CD14-positive monocyte (primary cell): ENCODE measurements at regions not wholly inside any gene's neighbourhood (a gene's known extent, or its start where the extent isn't known, plus 50 kb on each side); places are given as distances from the start of the nearest gene placed in this dataset.

ENCODE experiments used
- DNase-seq, 3 donors: peaks; one replicate each; pipeline ENCODE4 v3.0.0-alpha.2; 2011 to 2022
- H2AFZ ChIP-seq: 2 replicates; pipeline ENCODE4 v1.6.0; 2012; ENCODE audit warnings: mild to moderate bottlenecking, low read depth, low read length, inconsistent platforms; ENCODE audit not compliant: insufficient read depth, poor library complexity, severe bottlenecking
- H3K27ac ChIP-seq, 2 donors: 1 replicate in 1 of 2; 2 replicates in 1 of 2; pipeline ENCODE4 v1.5.1; 2012 to 2013; ENCODE audit warnings: low read length in 2 of 2, control low read depth in 1 of 2, inconsistent platforms in 1 of 2, low read depth in 1 of 2, mild to moderate bottlenecking in 1 of 2
- H3K27me3 ChIP-seq, 2 donors: one replicate each; pipeline versions ENCODE4 v1.6.0 to v1.6.1; 2011 to 2013; ENCODE audit warnings: low read length in 2 of 2; ENCODE audit not compliant: control insufficient read depth in 2 of 2, insufficient read depth in 2 of 2
- H3K36me3 ChIP-seq, 2 donors: replicated peaks in 1 of 2; 1 replicate in 1 of 2; 2 replicates in 1 of 2; pipeline versions ENCODE4 v1.5.1 to v1.6.1; 2012 to 2013; ENCODE audit warnings: low read length in 2 of 2, control low read depth in 1 of 2, inconsistent platforms in 1 of 2, mild to moderate bottlenecking in 1 of 2; ENCODE audit not compliant: insufficient read depth in 2 of 2, control insufficient read depth in 1 of 2
- H3K4me1 ChIP-seq, 2 donors: 1 replicate in 1 of 2; 2 replicates in 1 of 2; pipeline versions ENCODE4 v1.5.1 to v1.6.1; 2012 to 2013; ENCODE audit warnings: low read length in 2 of 2, control low read depth in 1 of 2, inconsistent platforms in 1 of 2, mild to moderate bottlenecking in 1 of 2, moderate library complexity in 1 of 2; ENCODE audit not compliant: insufficient read depth in 2 of 2, control insufficient read depth in 1 of 2
- H3K4me2 ChIP-seq: replicated peaks from 2 replicates; pipeline ENCODE3; 2012; ENCODE audit warnings: low read length, moderate library complexity, mild to moderate bottlenecking; ENCODE audit not compliant: poor library complexity, severe bottlenecking; ENCODE audit errors: extremely low read depth
- H3K4me3 ChIP-seq, 3 experiments: fragments of 200-600 bp in 1 of 3; sonication (generic) in 1 of 3; replicated peaks in 1 of 3; 1 replicate in 2 of 3; 2 replicates in 1 of 3; pipeline ENCODE4 v1.5.1; 2011 to 2013; ENCODE audit warnings: low read length in 3 of 3, mild to moderate bottlenecking in 3 of 3, control low read depth in 2 of 3, low read depth in 2 of 3, inconsistent platforms in 1 of 3, moderate library complexity in 1 of 3
- H3K79me2 ChIP-seq: 2 replicates; pipeline ENCODE4 v1.6.0; 2012; ENCODE audit warnings: mild to moderate bottlenecking, control low read depth, inconsistent platforms, low read length, moderate library complexity; ENCODE audit not compliant: insufficient read depth
- H3K9ac ChIP-seq: 2 replicates; pipeline ENCODE4 v1.6.0; 2017; ENCODE audit warnings: low read length, mild to moderate bottlenecking; ENCODE audit not compliant: insufficient read depth, poor library complexity, severe bottlenecking
- H3K9me3 ChIP-seq, 2 donors: replicated peaks in 1 of 2; 1 replicate in 1 of 2; 2 replicates in 1 of 2; pipeline versions ENCODE4 v1.5.1 to v1.6.1; 2012 to 2013; ENCODE audit warnings: low read length in 2 of 2, control low read depth in 1 of 2; ENCODE audit not compliant: control insufficient read depth in 1 of 2, insufficient read depth in 1 of 2
- H4K20me1 ChIP-seq: 2 replicates; pipeline ENCODE4 v1.6.0; 2012; ENCODE audit warnings: mild to moderate bottlenecking, low read length, control low read depth, moderate library complexity; ENCODE audit not compliant: insufficient read depth
- H3K27ac Mint-ChIP-seq, 7 donors: one replicate each; pipeline ENCODE4 v1.8.0; 2020; ENCODE audit warnings: mild to moderate bottlenecking in 7 of 7, mixed read lengths in 7 of 7, moderate library complexity in 6 of 7, inconsistent platforms in 2 of 7
- H3K27me3 Mint-ChIP-seq, 3 donors: one replicate each; pipeline ENCODE4 v1.8.0; 2021 to 2022; ENCODE audit warnings: low read depth in 3 of 3, mild to moderate bottlenecking in 3 of 3, mixed read lengths in 3 of 3, moderate library complexity in 3 of 3, inconsistent platforms in 1 of 3
- H3K36me3 Mint-ChIP-seq, 2 donors: one replicate each; pipeline ENCODE4 v1.8.0; 2020; ENCODE audit warnings: mixed read lengths in 2 of 2, inconsistent platforms in 1 of 2, mild to moderate bottlenecking in 1 of 2
- H3K4me1 Mint-ChIP-seq: one replicate; pipeline ENCODE4 v1.8.0; 2020; ENCODE audit warnings: mild to moderate bottlenecking, mixed read lengths
- H3K4me3 Mint-ChIP-seq, 2 donors: one replicate each; pipeline ENCODE4 v1.8.0; 2020; ENCODE audit warnings: mild to moderate bottlenecking in 2 of 2, mixed read lengths in 2 of 2, moderate library complexity in 1 of 2
- H3K9me3 Mint-ChIP-seq, 7 donors: one replicate each; pipeline ENCODE4 v1.8.0; 2020 to 2022; ENCODE audit warnings: mixed read lengths in 7 of 7, mild to moderate bottlenecking in 6 of 7, moderate library complexity in 6 of 7, inconsistent platforms in 2 of 7
- CTCF ChIP-seq: fragments of 200-600 bp; IDR thresholded peaks from one replicate; pipeline ENCODE4 v1.8.0; 2022; ENCODE audit warnings: antibody characterized with exemption, mild to moderate bottlenecking
- WGBS: methylation state at CpG from one replicate; pipeline ENCODE4 v1.1.5; 2013; ENCODE audit warnings: missing lambda C conversion rate; ENCODE audit not compliant: insufficient coverage; 5-methylcytosine and 5-hydroxymethylcytosine counted together
- intact Hi-C, 2 donors: fragments of 100-400 bp; cut with micrococcal nuclease; formaldehyde crosslinking; loops; one replicate each; pipeline versions ENCODE4 v1.15.0 to v1.15.1; 2023

GRCh38 chr18:35775887-35776286 is 194.3 kb downstream of the GALNT1 start:
- Mint-ChIP-seq H3K36me3 (no peaks in the 10 kb centered on the region), H3K9me3 (peaks cover 0 to 8% (median 4%) of the 10 kb centered on the region in 7 donors), H3K4me1 (peaks cover 1% of the 10 kb centered on the region), H3K27ac (no peak overlapping the region), H3K4me3 (no peak overlapping the region), H3K27me3 (peaks cover 9 to 13% (median 10%) of the 10 kb centered on the region in 3 donors)
- DNase-seq, result no peak
- no peaks in the 10 kb centered on the region for H4K20me1 ChIP-seq
- no peaks in the 10 kb centered on the region for H3K36me3 ChIP-seq
- 60% methylated on average over 1 of the region's 2 CpGs for WGBS
- intact Hi-C loops, result no loop called here
- no peak overlapping the region for H3K27ac ChIP-seq
- peaks cover 0 to 4% of the 10 kb centered on the region in 2 donors for H3K27me3 ChIP-seq
- no peaks in the 10 kb centered on the region for H3K9me3 ChIP-seq
- no peak overlapping the region for H3K9ac ChIP-seq
- no peak overlapping the region for H2AFZ ChIP-seq
- H3K4me2 ChIP-seq, result no peak overlapping the region
- no peak for TF ChIP-seq CTCF
- no peaks in the 10 kb centered on the region for H3K4me1 ChIP-seq
- H3K79me2 ChIP-seq, result no peaks in the 10 kb centered on the region
- H3K4me3 ChIP-seq, result no peak overlapping the region

GRCh38 chr18:35776473-35776872 is 194.9 kb downstream of the GALNT1 start:
- Mint-ChIP-seq H3K27me3 (peaks cover 9 to 14% (median 13%) of the 10 kb centered on the region in 3 donors), H3K4me3 (no peak overlapping the region), H3K27ac (no peak overlapping the region), H3K9me3 (peaks cover 0 to 8% (median 4%) of the 10 kb centered on the region in 7 donors), H3K36me3 (no peaks in the 10 kb centered on the region), H3K4me1 (no peaks in the 10 kb centered on the region)
- H3K36me3 ChIP-seq, result no peaks in the 10 kb centered on the region
- WGBS, result 100% methylated on average over 2 of the region's 2 CpGs
- H3K27ac ChIP-seq, result no peak overlapping the region
- no peak overlapping the region for H2AFZ ChIP-seq
- no peaks in the 10 kb centered on the region for H3K4me1 ChIP-seq
- no peak overlapping the region for H3K9ac ChIP-seq
- no peak overlapping the region for H3K4me2 ChIP-seq
- H3K27me3 ChIP-seq, result peaks cover 0 to 4% of the 10 kb centered on the region in 2 donors
- no peaks in the 10 kb centered on the region for H3K79me2 ChIP-seq
- H3K4me3 ChIP-seq, result no peak overlapping the region
- H4K20me1 ChIP-seq, result no peaks in the 10 kb centered on the region
- H3K9me3 ChIP-seq, result no peaks in the 10 kb centered on the region
- intact Hi-C loops, result no loop called here
- no peak for DNase-seq
- TF ChIP-seq CTCF, result no peak
